Loucy (cell line): ENCODE measurements at regions not wholly inside any gene's neighbourhood (a gene's known extent, or its start where the extent isn't known, plus 50 kb on each side); places are given as distances from the start of the nearest gene placed in this dataset.

Experiments
- H2AFZ ChIP-seq: fragments of 200-600 bp; sonication (generic); 2 replicates; pipeline ENCODE4 v1.6.0; 2016; ENCODE audit warnings: antibody characterized with exemption, mild to moderate bottlenecking, low read length, moderate library complexity
- H3F3A ChIP-seq: fragments of 200-600 bp; 2 replicates; pipeline ENCODE4 v1.6.0; 2016; ENCODE audit warnings: antibody characterized with exemption, low read depth, mild to moderate bottlenecking
- H3K27me3 ChIP-seq: fragments of 200-600 bp; sonication (generic); 2 replicates; pipeline ENCODE4 v1.6.1; 2014; ENCODE audit warnings: low read length, mild to moderate bottlenecking; ENCODE audit not compliant: insufficient read depth, poor library complexity, severe bottlenecking
- H3K36me3 ChIP-seq: fragments of 200-600 bp; sonication (generic); 2 replicates; pipeline ENCODE4 v1.6.1; 2016; ENCODE audit warnings: low read length; ENCODE audit not compliant: insufficient read depth
- H3K4me1 ChIP-seq: fragments of 200-600 bp; sonication (generic); 2 replicates; pipeline ENCODE4 v1.5.1; 2014; ENCODE audit warnings: low read length, mild to moderate bottlenecking; ENCODE audit not compliant: insufficient read depth, poor library complexity, severe bottlenecking
- H3K4me2 ChIP-seq: fragments of 200-600 bp; sonication (generic); 2 replicates; pipeline ENCODE4 v1.6.0; 2014; ENCODE audit warnings: antibody characterized with exemption, low read length, low read depth, mild to moderate bottlenecking; ENCODE audit not compliant: poor library complexity, severe bottlenecking
- H3K4me3 ChIP-seq: fragments of 200-600 bp; sonication (generic); 2 replicates; pipeline ENCODE4 v1.5.1; 2014; ENCODE audit warnings: low read length, mild to moderate bottlenecking, mixed read lengths; ENCODE audit not compliant: poor library complexity, severe bottlenecking
- H3K79me2 ChIP-seq: fragments of 200-600 bp; sonication (generic); 2 replicates; pipeline ENCODE4 v1.6.1; 2014; ENCODE audit warnings: low read length; ENCODE audit not compliant: insufficient read depth
- H3K9ac ChIP-seq: fragments of 200-600 bp; sonication (generic); 2 replicates; pipeline ENCODE4 v1.6.0; 2014; ENCODE audit warnings: mild to moderate bottlenecking, low read depth, low read length, moderate library complexity; ENCODE audit not compliant: poor library complexity, severe bottlenecking
- H3K9me2 ChIP-seq: fragments of 200-600 bp; sonication (generic); replicated peaks from 2 replicates; pipeline ENCODE4 v1.6.1; 2016; ENCODE audit warnings: low read depth, low read length, mixed read lengths
- H3K9me3 ChIP-seq: fragments of 200-600 bp; sonication (generic); 2 replicates; pipeline ENCODE4 v1.6.1; 2014; ENCODE audit warnings: mild to moderate bottlenecking, antibody characterized with exemption, low read length, low read depth; ENCODE audit not compliant: insufficient read depth
- H4K20me1 ChIP-seq: fragments of 200-600 bp; sonication (generic); 2 replicates; pipeline ENCODE4 v1.6.0; 2014; ENCODE audit warnings: antibody characterized with exemption, low read length, mild to moderate bottlenecking; ENCODE audit not compliant: insufficient read depth, poor library complexity, severe bottlenecking
- EZH2phosphoT487 ChIP-seq: fragments of 200-600 bp; IDR thresholded peaks from 2 replicates; pipeline ENCODE4 v1.6.1; 2018; ENCODE audit warnings: antibody characterized with exemption, mild to moderate bottlenecking, moderate library complexity, borderline replicate concordance
- TF ChIP-seq, protein P1 (sequence below): fragments of 200-600 bp; sonication (generic); conservative IDR thresholded peaks from 2 replicates; pipeline ENCODE4 v1.5.1; 2014; ENCODE audit warnings: mild to moderate bottlenecking, antibody characterized with exemption, low read length

DNA sequence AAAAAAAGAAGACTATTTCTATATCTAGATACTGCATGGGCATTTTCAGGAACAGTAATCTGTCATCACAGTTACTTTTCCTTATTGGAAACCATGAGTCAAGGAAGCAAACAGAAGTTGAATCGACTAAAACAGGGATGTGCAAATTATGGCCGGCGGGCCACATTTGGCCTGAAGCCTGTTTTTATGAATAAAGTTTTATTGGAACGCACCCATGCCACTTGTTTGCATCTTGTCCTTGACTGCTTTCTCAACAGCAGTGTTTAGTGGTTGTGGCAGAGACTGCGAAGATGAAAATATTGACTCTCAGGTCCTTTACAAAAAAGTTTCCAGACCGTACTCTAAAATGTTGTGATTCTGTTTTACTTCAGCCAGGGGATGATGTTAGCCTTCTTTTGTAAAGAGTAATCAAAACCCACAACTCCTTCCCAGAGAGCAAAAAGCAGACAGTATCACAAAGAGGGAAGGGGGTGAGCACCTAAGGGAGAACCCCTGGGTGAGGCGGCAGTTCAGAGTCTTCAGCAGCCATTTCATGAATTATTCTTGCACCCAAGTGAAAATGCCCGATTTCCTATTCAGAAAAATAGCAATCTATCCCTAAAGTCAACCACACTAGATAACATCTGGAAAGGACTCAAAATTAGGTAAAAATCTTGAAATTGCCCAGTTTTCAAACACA, 190.4 kb downstream of the MYLK4 start:
- H3K79me2 ChIP-seq: no peaks in the 10 kb centered on the region
- no peaks in the 10 kb centered on the region for H3K9me3 ChIP-seq
- H3K9me2 ChIP-seq: no peaks in the 10 kb centered on the region
- H4K20me1 ChIP-seq: no peaks in the 10 kb centered on the region
- H3K27me3 ChIP-seq: no peaks in the 10 kb centered on the region
- H3F3A ChIP-seq: no peaks in the 10 kb centered on the region
- TF ChIP-seq, protein P1, sequence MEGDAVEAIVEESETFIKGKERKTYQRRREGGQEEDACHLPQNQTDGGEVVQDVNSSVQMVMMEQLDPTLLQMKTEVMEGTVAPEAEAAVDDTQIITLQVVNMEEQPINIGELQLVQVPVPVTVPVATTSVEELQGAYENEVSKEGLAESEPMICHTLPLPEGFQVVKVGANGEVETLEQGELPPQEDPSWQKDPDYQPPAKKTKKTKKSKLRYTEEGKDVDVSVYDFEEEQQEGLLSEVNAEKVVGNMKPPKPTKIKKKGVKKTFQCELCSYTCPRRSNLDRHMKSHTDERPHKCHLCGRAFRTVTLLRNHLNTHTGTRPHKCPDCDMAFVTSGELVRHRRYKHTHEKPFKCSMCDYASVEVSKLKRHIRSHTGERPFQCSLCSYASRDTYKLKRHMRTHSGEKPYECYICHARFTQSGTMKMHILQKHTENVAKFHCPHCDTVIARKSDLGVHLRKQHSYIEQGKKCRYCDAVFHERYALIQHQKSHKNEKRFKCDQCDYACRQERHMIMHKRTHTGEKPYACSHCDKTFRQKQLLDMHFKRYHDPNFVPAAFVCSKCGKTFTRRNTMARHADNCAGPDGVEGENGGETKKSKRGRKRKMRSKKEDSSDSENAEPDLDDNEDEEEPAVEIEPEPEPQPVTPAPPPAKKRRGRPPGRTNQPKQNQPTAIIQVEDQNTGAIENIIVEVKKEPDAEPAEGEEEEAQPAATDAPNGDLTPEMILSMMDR: no peak
- no peak for TF ChIP-seq EZH2phosphoT487
- H3K36me3 ChIP-seq: no peaks in the 10 kb centered on the region
- no peak overlapping the region for H2AFZ ChIP-seq
- no peak overlapping the region for H3K4me3 ChIP-seq
- peaks cover 11% of the 10 kb centered on the region for H3K4me1 ChIP-seq
- no peak overlapping the region for H3K9ac ChIP-seq
- no peak overlapping the region for H3K4me2 ChIP-seq

DNA sequence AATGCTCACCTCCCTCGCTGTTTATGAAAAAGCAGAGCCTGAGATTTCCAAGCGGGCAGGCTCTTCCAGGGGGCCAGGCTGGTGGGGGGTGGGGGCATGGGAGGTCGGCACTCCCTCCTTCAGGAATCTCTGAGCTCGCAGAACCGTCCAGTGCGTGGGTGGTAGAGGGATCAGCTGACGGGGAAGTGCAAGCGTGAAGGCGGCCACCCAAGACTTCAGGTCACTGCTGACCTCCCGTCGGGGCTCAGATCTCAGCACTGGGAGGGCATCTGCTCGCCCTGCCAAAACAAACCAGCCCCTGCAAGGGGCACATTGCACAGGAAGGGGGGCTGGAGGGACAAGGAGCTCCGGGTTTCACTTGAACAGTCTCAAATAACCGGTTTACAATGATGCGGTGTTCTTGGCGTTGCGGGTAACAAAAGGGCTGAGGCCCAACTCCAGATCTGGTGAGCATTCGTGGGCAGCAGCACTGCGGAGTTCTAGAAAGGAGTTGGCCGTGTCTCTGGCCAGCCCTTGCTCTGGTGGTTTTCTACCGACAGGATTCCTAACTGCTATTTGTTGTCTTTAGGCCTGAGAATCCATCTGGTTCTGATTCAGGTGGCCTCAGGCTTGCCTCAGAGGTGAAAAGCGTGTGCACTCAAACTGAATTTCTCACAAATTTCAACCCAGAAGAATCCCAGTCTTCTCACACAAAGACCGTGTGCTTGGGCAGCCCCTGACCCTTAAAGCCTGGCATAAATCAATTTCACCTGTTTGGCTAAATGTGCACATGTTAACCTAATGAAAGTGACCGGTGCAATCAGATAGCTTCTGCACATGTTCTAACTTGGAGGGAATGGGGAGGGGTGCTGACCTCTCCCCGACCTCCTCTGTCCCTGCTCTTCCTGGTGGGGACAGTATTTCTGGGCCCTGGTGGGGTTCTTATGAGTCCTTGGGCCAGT, 191.6 kb downstream of the MYLK4 start:
- Histone ChIP-seq H3K79me2 (no peaks in the 10 kb centered on the region), H3K27me3 (no peaks in the 10 kb centered on the region), H3K4me1 (peaks cover 11% of the 10 kb centered on the region), H3K9me2 (no peaks in the 10 kb centered on the region), H3K4me3 (no peak overlapping the region), H3K4me2 (no peak overlapping the region), H3K36me3 (no peaks in the 10 kb centered on the region), H2AFZ (no peak overlapping the region), H3K9ac (no peak overlapping the region), H3K9me3 (no peaks in the 10 kb centered on the region), H4K20me1 (no peaks in the 10 kb centered on the region), H3F3A (no peaks in the 10 kb centered on the region)
- TF ChIP-seq, protein P1: no peak
- no peak for TF ChIP-seq EZH2phosphoT487

DNA sequence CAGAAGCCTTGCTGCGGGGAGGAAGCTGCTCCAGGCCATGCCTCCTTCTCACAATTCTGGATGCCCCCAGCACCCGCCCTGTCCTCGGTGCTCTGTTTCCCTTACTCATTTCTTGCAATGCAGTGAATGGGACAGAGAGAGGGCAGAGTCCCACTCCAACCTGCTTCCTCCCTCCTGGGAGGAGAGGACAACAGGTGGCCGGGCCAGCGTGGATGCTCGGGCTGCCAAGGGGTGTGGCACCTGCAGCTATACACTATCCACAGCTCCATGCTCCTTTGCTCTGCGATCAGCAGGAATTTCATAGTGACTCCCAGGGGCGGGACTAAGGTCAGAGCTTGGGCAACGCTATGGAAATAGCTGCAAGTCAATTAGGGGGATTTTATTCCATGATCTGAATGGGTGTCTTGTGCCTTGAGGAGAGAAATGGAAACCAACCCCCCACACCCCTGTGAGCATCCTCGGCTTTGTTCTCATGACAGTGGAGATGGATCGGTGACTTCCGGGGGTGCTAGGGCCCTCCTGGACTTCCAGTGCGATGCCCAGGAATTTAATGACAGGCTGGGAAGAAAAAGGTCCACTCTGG, 192.5 kb downstream of the MYLK4 start:
- TF ChIP-seq, protein P1: no peak
- TF ChIP-seq EZH2phosphoT487: no peak
- no peak overlapping the region for H3K4me2 ChIP-seq
- H3K36me3 ChIP-seq: no peaks in the 10 kb centered on the region
- H3K4me3 ChIP-seq: no peak overlapping the region
- H3K9me2 ChIP-seq: no peaks in the 10 kb centered on the region
- H3K27me3 ChIP-seq: no peaks in the 10 kb centered on the region
- no peaks in the 10 kb centered on the region for H3K9me3 ChIP-seq
- no peaks in the 10 kb centered on the region for H3F3A ChIP-seq
- H2AFZ ChIP-seq: no peak overlapping the region
- H3K4me1 ChIP-seq: peaks cover 6% of the 10 kb centered on the region
- no peaks in the 10 kb centered on the region for H3K79me2 ChIP-seq
- no peak overlapping the region for H3K9ac ChIP-seq
- no peaks in the 10 kb centered on the region for H4K20me1 ChIP-seq
